NCI-H345 treated with DMSO at 0.1 percent for 48 hours (cell line): ENCODE measurements at regions not wholly inside any gene's neighbourhood (a gene's known extent, or its start where the extent isn't known, plus 50 kb on each side); places are given as distances from the start of the nearest gene placed in this dataset.
"Not testable (repeated sequence)": the region's sequence is repeated elsewhere in the genome, so short reads cannot be mapped to it uniquely, and the experiment has no call there.

Experiments
- DNase-seq: peaks from one replicate; lab custom pipeline; 2025; ENCODE audit not compliant: unreplicated experiment; lab: John Stamatoyannopoulos, UW

DNA sequence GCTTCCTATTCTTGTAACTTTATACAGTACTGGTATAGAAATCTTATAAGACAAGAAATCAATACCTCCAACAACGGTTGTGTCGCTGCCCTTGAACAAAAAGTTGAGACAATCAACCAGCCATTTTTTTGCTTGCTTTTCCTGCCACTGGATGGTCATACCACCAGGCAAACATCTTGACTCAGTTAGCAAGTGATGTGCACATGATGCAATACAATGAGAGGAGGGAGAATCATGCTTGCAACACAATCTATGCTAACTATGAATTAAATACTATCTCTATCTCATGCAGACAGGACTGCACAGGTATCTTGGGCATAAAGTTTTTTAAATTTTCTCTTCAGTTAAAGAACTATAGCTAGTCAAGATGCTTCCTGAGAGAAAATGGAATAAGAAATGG is 877.7 kb upstream of the CITED2 start:
- no peak for DNase-seq

DNA sequence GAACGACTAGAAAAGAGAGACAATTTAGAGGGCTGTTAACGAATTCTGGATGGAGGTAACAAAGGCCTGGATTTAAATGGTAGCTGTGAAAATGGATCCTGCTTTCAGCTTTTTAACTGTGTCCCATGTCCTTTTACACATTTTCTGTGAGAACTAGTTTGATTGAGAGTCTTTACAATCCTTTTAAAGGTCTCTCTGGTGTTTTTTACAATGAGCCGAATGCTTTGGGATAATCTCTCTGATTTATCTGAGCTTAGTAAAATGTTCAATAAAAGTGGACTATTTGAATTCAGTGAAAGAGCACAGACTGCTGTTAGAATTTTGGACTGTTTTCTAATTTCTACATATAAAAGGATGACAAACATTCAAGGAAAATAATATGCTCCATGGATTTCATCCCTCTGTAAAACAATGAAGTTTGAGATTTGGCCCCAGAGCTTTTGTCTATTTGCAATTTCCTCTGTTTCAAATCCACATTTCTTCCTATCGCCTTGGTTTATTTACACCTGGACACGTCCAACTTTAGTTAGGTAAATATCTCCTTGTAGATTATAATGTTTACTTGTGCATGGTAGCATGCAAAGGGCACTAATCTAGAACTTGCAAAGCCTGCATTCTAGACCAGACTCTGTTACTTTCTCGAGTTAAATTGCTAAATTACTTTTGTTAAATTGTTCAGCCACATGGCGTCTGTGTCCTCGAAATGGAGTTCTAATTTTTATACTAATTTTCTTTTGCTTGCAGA is 871.0 kb upstream of the CITED2 start:
- DNase-seq, result no peak

GRCh38 chr6:140237251-140237650 is 862.8 kb upstream of the CITED2 start:
- DNase-seq, result no peak

DNA sequence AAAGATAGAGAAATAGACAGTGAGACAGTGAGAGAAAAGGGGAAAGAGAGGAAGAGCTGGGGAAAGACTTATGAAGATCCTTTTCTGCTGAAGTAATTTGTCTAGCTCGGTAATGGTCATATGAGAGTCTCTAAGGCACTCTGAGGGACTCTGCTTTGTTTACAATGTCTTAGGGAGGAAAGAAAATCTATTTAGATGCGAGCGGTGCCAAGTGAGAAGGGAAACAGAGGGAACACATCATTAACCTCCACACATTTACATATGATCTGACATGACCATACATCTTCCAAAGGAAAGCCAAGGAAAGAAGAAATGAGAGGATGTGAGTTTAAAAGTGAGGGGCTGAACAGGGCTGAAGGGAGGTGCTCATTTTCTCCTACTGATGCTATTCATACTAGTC is 862.3 kb upstream of the CITED2 start:
- no peak for DNase-seq

- DNase-seq, result no peak
Measured at GRCh38 chr6:140230282-140230681, 855.8 kb upstream of the CITED2 start.

DNA sequence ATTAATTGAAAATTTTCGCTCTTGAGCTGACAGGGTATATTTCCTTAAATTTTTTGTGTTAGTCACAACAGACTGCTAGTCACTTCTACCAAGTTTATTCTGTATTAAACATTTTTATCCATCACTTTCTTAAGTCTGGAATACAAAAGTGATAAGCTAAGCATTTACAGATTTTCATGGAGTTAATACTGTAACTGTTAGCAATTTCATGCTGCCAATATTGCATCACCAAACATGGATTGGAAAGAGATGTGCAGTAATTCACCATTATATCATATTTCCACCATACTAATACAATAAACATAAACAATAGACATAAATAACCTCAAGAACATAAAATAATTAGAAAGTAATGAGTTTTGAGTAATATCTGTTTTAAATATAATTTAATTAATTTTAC is 854.0 kb upstream of the CITED2 start:
- DNase-seq, result no peak

DNA sequence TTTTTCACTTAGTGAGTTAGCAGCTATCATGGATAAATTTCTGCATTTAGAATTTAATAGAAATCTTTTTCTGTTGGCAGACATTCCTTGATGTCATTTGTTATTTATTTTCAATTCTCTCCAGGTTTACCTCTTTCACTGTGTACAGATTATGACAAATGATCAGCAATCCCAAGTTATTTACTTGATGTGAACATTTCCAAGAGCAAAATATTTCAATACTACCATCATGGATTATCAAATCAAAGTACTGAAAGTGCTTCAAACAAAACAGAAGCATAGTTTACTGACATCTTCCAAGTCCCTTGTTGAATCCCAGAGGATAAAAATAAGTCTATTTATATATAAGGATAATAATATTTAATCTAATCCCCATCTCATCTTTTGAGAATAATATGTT is 852.2 kb upstream of the CITED2 start:
- no peak for DNase-seq

DNA sequence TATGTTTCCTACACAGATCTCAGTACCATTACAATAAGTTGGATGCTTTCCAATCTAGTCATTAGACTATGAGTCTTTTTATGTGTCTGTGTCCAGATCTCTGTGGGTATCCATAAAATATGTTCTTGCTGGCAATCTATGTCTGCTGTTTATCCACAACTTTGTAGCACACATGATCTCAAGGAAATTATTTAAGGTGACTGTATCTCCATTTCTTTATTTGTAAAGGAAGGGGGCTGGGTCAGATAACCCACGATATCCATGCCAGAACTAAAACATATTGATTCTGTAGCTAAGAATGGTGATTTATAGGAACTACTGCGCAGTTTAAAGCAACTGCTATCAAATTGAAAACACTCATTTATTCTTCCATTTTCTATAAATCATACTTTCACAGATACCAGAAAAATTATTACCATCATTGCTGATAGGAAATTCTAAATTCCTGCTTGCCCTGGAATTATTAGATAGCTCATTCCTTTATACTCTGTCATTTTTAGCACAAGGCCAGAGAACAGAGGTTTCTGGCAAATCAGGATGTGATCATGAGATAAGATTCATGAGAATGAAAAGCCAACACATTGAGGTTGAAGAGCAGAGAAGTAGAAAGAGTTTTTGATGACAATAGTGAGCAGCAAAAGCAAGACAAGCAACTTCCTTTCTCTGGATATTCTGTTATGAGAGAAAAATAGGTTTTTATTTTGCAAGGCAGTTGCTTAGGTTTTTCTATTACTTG is 851.4 kb upstream of the CITED2 start:
- no peak for DNase-seq

- no peak for DNase-seq
Measured at GRCh38 chr6:140217283-140217682, 842.8 kb upstream of the CITED2 start.

- DNase-seq, result no peak
Measured at GRCh38 chr6:140209775-140210174, 835.3 kb upstream of the CITED2 start.

DNA sequence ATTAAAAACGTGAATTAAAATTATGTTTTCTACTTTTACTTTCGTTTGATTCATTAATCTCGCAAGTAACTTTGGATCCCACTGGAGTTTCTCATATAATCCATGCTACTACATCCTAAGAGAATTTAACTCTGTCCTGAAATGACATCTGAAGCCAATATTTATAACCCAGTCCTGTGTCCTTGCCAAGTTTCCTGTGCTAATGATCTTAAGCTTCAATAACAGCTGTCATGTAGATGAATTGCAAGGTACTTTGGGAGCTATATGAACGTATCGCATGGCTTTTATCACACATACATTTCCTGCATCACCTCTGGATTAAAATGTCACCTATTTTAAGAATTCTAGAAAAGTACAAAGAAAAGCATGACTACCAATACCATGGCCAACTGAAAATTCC is 833.8 kb upstream of the CITED2 start:
- no peak for DNase-seq

DNA sequence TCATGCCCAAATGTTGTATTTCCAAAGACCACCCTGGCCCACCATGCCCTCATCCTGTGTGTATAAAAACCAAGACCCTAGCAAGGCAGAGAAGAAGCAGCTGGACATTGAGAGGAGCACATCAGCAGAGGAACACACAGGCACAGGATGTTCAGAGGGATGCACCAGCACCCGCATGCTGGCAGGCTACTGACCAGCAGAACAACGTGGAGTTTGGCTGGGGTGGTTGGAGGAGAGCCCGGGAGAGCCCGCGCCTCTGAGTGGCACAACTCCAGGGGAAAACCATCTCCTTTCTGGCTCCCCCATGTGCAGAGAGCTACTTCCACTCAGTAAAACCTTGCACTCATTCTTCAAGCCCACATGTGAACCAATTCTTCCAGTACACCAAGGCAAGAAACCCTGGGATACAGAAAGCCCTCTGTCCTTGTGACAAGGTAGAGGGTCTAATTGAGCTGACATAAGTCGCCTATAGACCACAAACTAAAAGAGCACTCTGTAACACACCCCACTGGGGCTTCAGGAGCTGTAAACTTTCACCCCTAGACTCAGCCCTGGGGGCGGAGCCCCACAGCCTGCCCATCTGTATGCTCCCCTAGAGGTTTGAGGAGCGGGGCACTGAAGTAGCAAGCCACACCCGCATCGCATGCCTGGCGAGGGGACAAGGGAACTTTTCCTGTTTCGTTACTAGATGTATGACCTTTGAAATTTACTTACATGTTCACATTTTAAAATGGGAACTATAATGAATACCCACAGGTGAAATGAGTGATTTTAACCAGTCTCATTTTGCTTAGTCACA is 831.5 kb upstream of the CITED2 start:
- no peak for DNase-seq

GRCh38 chr6:140204154-140204553 is 829.7 kb upstream of the CITED2 start:
- no peak for DNase-seq

- DNase-seq, result peak; percentile 59
Measured at GRCh38 chr6:140203661-140204147, 829.3 kb upstream of the CITED2 start.

GRCh38 chr6:140202964-140203515 is 828.6 kb upstream of the CITED2 start:
- no peak for DNase-seq

GRCh38 chr6:140201787-140202458 is 827.5 kb upstream of the CITED2 start:
- no peak for DNase-seq

- DNase-seq, result no peak
Measured at GRCh38 chr6:140193269-140193668, 818.8 kb upstream of the CITED2 start.

- DNase-seq, result no peak
Measured at GRCh38 chr6:140192018-140192417, 817.6 kb upstream of the CITED2 start.

DNA sequence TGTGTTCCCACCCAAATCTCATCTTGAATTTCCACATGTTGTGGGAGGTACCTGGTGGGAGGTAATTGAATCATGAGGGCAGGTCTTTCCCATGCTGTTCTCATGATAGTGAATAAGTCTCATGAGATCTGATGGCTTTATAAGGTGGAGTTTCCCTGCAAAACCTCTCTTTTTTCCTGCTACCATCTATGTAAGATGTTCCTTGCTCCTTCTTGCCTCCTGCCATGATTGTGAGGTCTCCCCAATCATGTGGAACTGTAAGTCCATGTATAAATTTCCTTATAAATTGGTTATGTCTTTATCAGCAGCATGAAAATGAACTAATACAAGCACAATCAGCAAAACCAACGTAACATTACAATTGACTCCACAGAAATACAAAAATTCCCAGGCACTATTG is 814.8 kb upstream of the CITED2 start:
- not testable (repeated sequence) for DNase-seq

- no peak for DNase-seq
Measured at GRCh38 chr6:140185991-140186390, 811.5 kb upstream of the CITED2 start.

DNA sequence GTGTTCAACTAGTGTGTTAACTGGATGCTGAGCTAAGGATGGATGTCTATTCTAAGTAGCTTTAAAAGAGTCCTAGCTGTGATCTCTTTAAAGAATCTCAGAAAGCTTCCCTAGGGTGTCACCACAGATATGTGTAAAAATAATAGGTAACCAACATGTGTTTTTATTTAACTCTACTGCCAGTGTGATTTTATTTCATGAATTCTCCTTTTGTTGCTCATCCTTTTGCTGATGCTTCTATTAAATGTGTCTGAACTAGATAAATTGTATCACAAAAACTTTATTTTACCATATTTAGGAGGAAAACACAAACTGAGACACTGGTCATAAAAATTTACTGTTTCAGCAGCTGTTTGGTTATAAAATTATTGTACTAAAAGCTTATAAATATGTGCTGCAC is 809.4 kb upstream of the CITED2 start:
- DNase-seq, result no peak
